NCI-H1105 (cell line): ENCODE measurements at regions not wholly inside any gene's neighbourhood (a gene's known extent, or its start where the extent isn't known, plus 50 kb on each side); places are given as distances from the start of the nearest gene placed in this dataset.
"Not testable (repeated sequence)": the region's sequence is repeated elsewhere in the genome, so short reads cannot be mapped to it uniquely, and the experiment has no call there.

Source experiments
- DNase-seq: peaks from one replicate; lab custom pipeline; 2025; lab: John Stamatoyannopoulos, UW

DNA sequence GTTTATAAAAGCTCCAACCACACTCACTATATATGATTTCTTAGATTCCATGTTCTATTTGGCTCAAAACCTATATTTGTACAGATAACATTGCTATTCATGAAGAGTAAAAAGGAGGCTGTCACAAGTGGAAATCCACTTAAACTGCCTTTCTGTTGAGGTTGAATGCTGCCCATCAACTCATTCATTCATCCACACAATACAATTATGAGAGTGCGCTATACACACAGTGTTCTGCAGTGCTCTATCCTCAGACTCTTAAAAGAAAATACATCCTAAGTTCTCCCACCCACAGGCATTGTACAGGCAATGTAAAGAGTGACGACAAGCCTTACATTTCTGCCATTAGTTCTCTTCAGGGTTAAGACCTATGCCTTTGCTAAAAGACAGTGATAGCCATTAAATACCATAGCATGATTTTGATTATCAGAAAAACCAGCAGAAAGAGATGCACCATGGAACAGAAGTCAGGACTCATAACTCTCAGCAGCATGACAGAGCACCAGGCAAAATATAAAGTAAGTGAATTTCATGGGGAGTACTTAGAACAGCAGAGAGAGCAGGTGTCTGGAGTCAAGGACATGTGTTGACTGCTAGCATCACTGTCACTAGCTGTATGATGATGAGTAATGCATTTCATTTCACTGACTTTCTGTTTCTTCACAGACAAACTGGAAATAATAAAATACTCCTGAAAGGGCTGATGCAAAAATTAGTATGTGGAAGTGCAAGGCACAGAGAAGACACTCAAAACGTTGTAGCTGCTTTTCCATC, 218.0 kb downstream of the RBM26 start:
- DNase-seq = no peak

DNA sequence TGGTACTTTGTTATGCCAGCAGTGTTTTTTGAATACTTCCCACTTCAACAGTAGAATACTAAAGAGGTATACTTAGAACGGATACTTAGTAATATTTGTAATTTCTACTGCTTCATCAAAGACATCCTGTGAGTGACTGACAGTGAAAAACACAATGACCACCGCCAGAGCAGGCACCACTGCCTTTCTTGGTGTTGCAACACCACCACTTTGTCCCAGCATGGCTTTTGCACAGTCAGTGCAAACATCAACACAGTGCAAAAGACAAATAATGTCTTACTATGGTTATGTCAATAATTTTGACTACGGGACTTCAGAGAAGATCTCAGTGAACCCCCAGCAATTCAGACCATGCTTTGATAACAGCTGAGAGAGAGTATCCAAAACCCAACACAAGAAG, 220.5 kb downstream of the RBM26 start:
- DNase-seq = no peak

GRCh38 chr13:79183231-79183630, 222.8 kb downstream of the RBM26 start:
- no peak for DNase-seq

DNA sequence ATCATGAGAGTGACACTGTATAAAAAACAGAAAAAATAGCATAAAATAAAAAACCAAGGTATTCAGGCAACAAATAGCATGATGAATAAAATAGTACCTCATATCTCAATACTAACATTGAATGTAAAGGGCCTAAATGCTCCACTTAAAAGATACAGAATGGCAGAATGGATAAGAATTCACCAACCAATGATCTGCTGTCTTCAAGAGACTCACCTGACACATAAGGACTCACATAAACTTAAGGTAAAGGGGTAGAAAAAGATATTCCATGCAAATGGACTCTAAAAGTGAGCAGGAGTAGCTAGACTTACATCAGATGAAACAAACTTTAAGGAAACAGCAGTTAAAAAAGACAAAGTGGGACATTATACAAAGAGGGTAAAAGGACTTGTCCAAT, 232.4 kb downstream of the RBM26 start:
- not testable (repeated sequence) for DNase-seq

- DNase-seq = not testable (repeated sequence)
Observed at GRCh38 chr13:79172924-79173323, 233.1 kb downstream of the RBM26 start.

GRCh38 chr13:79171141-79172061, 234.7 kb downstream of the RBM26 start:
- no peak for DNase-seq

DNA sequence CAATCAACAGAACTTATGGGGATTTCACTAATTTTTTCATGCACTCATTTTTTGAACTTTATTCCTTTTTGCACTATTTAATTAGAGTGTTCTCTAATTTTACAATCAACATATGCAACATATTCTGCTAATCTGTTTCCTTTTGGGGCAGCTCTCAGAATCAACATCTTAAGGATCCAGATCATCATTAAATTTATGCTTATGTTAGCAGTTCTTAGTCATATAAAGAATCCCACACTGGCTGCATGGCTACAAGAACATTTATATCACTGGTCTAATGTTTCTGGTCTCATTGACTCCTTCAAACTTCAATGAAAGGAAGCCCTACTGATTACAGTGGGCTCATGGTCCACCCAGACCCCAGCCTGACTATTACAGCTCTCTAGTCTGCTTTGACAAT, 245.2 kb downstream of the RBM26 start:
- DNase-seq = no peak

DNA sequence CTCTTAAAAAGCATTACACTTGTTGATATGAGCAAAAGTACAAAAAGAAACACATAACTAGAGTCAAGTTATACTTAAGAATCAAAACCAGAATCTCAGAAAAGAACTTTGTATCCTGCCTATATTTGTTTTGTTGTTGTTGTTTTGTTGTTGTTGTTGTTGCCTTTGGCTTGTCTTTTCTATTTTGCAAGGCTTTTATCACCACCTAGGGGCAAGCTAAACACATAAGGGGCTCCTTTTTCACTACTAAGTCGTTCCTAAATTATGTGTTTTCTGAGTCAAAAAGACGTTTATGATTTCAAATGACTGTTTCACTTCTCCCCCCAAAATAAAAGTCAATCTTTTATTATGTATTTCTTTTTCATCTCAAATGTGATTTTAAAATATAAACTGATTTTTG, 250.2 kb downstream of the RBM26 start:
- no peak for DNase-seq

GRCh38 chr13:79149210-79149609, 256.8 kb downstream of the RBM26 start:
- no peak for DNase-seq

- DNase-seq = no peak
Observed at GRCh38 chr13:79141082-79141481, 265.0 kb downstream of the RBM26 start.

GRCh38 chr13:79128158-79128557, 277.9 kb downstream of the RBM26 start:
- DNase-seq = no peak

- DNase-seq = no peak
Observed at GRCh38 chr13:79126706-79127105, 279.3 kb downstream of the RBM26 start.

DNA sequence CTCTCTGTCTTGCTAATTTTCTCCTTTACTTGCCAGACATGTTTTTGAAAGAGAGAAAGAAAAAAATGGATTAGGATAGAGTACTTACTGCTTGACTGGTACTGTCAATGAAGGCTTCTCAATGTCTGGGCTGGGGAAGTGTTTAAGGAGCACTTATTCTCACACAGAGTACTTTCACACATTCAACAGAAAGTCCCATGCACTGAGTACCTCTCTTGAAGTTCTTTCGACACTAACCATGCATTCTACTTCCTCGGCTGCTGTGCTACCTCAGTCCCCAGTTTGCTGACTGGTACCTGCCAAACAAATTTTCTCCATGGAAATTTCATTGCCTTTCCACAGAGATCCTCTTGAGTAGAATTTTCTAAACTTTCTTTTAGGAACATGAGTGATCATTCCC, 281.9 kb downstream of the RBM26 start:
- no peak for DNase-seq

- DNase-seq = no peak
Observed at GRCh38 chr13:79121286-79121685, 284.8 kb downstream of the RBM26 start.

GRCh38 chr13:79119578-79120107, 286.4 kb downstream of the RBM26 start:
- DNase-seq = no peak

GRCh38 chr13:79112016-79112415, 294.0 kb downstream of the RBM26 start:
- DNase-seq = no peak

DNA sequence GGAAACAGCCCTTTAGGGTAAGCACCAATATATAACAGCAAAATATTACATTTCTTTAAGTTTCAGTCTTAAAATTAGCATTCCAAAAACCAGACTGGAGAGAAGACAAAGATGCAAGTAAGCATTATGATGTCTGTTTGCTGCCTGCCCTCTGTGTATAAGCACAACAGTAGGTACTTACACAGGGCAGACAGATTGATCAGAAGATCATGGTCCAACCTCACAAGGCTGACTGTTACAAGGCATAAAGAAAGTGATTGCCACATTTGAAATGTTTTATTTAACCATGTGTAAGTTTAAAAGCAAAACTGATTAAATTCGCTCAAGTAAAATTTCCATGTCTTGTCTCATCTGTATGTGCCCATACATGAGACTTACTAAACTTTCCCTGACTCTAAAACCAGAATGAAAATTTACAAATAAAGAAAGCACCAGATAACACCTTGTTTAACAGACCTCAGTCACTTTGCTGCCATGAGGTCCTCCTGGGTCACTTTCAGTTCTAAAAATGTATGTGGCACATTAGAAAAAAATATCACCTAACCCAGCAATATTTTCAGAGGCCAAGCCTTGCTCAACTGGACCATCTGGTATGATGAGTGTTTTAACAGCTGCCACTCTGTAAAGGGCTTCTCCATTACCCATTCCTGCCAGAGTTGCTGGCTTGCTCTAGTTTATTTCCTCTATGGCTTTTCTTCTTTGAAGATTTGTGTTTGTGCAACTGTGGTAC, 297.0 kb downstream of the RBM26 start:
- peak; percentile 26 for DNase-seq

DNA sequence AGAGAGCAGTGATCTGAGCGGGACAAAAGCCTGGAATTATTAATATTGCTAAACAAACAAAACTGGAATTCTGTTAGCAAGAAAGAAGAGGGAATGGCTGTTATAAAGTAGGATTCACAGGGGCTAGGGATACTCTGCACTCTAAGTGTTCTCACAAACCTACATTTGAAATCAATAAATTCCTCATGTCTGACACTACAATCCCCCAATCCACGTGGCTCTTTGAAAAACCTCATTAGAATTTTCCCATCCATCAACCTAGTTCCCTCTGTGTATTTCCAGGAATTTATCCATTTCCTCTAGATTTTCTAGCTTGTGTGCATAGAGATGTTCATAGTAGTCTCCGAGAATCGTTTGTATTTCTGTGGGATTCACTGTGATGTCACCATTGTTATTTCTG, 307.5 kb downstream of the RBM26 start:
- DNase-seq = no peak

GRCh38 chr13:79097201-79097600, 308.9 kb downstream of the RBM26 start:
- DNase-seq = no peak

GRCh38 chr13:79096099-79096498, 310.0 kb downstream of the RBM26 start:
- no peak for DNase-seq

DNA sequence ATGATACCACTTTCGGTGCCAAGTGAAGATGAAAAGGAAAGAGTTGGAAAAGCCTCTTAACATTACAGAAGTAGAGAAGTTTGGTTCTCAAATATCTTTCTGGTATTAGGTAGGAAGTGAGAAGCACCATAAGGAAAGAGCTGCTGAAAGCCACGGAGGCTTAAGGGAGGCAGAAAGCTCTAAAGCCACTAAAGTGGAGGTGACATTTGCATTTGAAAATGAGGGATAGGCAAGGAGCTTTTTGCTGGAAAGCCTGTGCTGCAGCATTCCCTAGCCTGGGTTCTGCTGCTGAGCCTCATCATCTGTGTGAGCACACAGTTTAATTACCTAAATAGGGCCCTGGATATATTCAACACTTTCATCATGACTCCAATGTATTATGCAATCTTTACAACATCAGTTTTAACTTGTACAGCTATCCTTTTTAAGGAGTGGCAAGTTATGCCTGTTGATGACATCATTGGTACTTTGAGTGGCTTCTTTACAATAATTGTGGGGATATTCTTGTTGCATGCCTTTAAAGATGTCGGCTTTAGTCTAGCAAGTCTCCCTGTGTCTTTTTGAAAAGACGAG, 315.4 kb downstream of the RBM26 start:
- DNase-seq = no peak
